ENCODE measurements at regions not wholly inside any gene's neighbourhood (a gene's known extent, or its start where the extent isn't known, plus 50 kb on each side); places are given as distances from the start of the nearest gene placed in this dataset.

- DNase-seq (ENCODE audit: low read depth in 4 of 4, low spot score in 3 of 4): no peak
Observed at GRCh38 chrX:8870411-8870810, 69.2 kb upstream of the FAM9A start.

GRCh38 chrX:8869812-8870211, 68.6 kb upstream of the FAM9A start:
- DNase-seq (ENCODE audit: low read depth in 4 of 4, low spot score in 3 of 4): no peak

GRCh38 chrX:8868906-8869305, 67.7 kb upstream of the FAM9A start:
- no peak for DNase-seq (ENCODE audit: low read depth in 4 of 4, low spot score in 3 of 4)

- no peak for DNase-seq (ENCODE audit: low read depth in 4 of 4, low spot score in 3 of 4)
Observed at GRCh38 chrX:8868070-8868773, 67.0 kb upstream of the FAM9A start.

- no peak for DNase-seq (ENCODE audit: low read depth in 4 of 4, low spot score in 3 of 4)
Observed at GRCh38 chrX:8867406-8867805, 66.2 kb upstream of the FAM9A start.

GRCh38 chrX:8864161-8864560, 63.0 kb upstream of the FAM9A start:
- no peak for DNase-seq (ENCODE audit: low read depth in 4 of 4, low spot score in 3 of 4)

GRCh38 chrX:8861908-8862307, 60.7 kb upstream of the FAM9A start:
- DNase-seq (ENCODE audit: low read depth in 4 of 4, low spot score in 3 of 4): no peak

- DNase-seq (ENCODE audit: low read depth in 4 of 4, low spot score in 3 of 4): no peak
Observed at GRCh38 chrX:8851231-8851886, 50.2 kb upstream of the FAM9A start.

All from right renal pelvis (tissue), 4 donors.